ENCODE measurements at regions not wholly inside any gene's neighbourhood (a gene's known extent, or its start where the extent isn't known, plus 50 kb on each side); places are given as distances from the start of the nearest gene placed in this dataset.

GRCh38 chr2:222055328-222055727 is 243.5 kb downstream of the PAX3 start:
- FAIRE-seq = no peak

GRCh38 chr2:222054813-222055212 is 244.0 kb downstream of the PAX3 start:
- Histone ChIP-seq H3K9ac (ENCODE audit: control insufficient read depth, extremely low read depth, insufficient read depth, low read length) (no peak overlapping the region), H3K9me1 (ENCODE audit: control insufficient read depth, extremely low read depth, insufficient read depth, low read length) (no peaks in the 10 kb centered on the region), H3K27ac (ENCODE audit: control insufficient read depth, insufficient read depth, low read length) (no peak overlapping the region), H3K79me2 (ENCODE audit: control insufficient read depth, insufficient read depth, low read length) (no peaks in the 10 kb centered on the region), H3K4me1 (ENCODE audit: control insufficient read depth, extremely low read depth, insufficient read depth, low read length) (no peaks in the 10 kb centered on the region), H3K27me3 (ENCODE audit: control insufficient read depth, extremely low read depth, insufficient read depth, low read length) (peaks cover 17% of the 10 kb centered on the region), H3K4me2 (ENCODE audit: control insufficient read depth, extremely low read depth, insufficient read depth, low read depth, low read length) (no peak overlapping the region), H2AFZ (ENCODE audit: control insufficient read depth, low read length) (no peak overlapping the region), H3K9me3 (ENCODE audit: control insufficient read depth, low read depth, low read length) (no peaks in the 10 kb centered on the region), H3K4me3 (ENCODE audit: control insufficient read depth in 2 of 3, extremely low read depth in 1 of 3, insufficient read depth in 2 of 3, low read depth in 1 of 3, low read length in 3 of 3) (no peak overlapping the region), H3K36me3 (ENCODE audit: control insufficient read depth in 2 of 2, extremely low read depth in 1 of 2, insufficient read depth in 2 of 2, low read length in 2 of 2) (no peaks in the 10 kb centered on the region), H4K20me1 (ENCODE audit: control insufficient read depth, extremely low read depth, insufficient read depth, low read length) (no peaks in the 10 kb centered on the region)
- dilution Hi-C loops (cut with MboI; ENCODE audit: extremely low pct_ligation_motif_present, low sequenced_read_pairs) = no loop called here
- no peak for FAIRE-seq
- no peak for DNase-seq (ENCODE audit: low read depth, low spot score)
- TF ChIP-seq EZH2 (IDR thresholded peaks at IDR 0.05; ENCODE audit: low read length) (no peak), CTCF (optimal IDR thresholded peaks at IDR 0.05 in 1 of 3, IDR thresholded peaks at IDR 0.05 in 1 of 3, conservative IDR thresholded peaks at IDR 0.05 in 1 of 3; ENCODE audit: extremely low read depth in 1 of 3, insufficient read depth in 2 of 3, low read length in 3 of 3) (no peak)

More at GRCh38 chr2:222055328-222055727, 243.5 kb downstream of the PAX3 start:
- H3K79me2 ChIP-seq (ENCODE audit: control insufficient read depth, insufficient read depth, low read length) = no peaks in the 10 kb centered on the region
- no peaks in the 10 kb centered on the region for H3K9me1 ChIP-seq (ENCODE audit: control insufficient read depth, extremely low read depth, insufficient read depth, low read length)
- H3K9ac ChIP-seq (ENCODE audit: control insufficient read depth, extremely low read depth, insufficient read depth, low read length) = no peak overlapping the region
- no peak overlapping the region for H3K4me3 ChIP-seq (ENCODE audit: control insufficient read depth in 2 of 3, extremely low read depth in 1 of 3, insufficient read depth in 2 of 3, low read depth in 1 of 3, low read length in 3 of 3)
- peaks cover 17% of the 10 kb centered on the region for H3K27me3 ChIP-seq (ENCODE audit: control insufficient read depth, extremely low read depth, insufficient read depth, low read length)
- H3K4me2 ChIP-seq (ENCODE audit: control insufficient read depth, extremely low read depth, insufficient read depth, low read depth, low read length) = no peak overlapping the region
- H3K27ac ChIP-seq (ENCODE audit: control insufficient read depth, insufficient read depth, low read length) = no peak overlapping the region
- DNase-seq (ENCODE audit: low read depth, low spot score) = no peak
- TF ChIP-seq EZH2 (IDR thresholded peaks at IDR 0.05; ENCODE audit: low read length) (no peak), CTCF (optimal IDR thresholded peaks at IDR 0.05 in 1 of 3, IDR thresholded peaks at IDR 0.05 in 1 of 3, conservative IDR thresholded peaks at IDR 0.05 in 1 of 3; ENCODE audit: extremely low read depth in 1 of 3, insufficient read depth in 2 of 3, low read length in 3 of 3) (no peak)
- H3K9me3 ChIP-seq (ENCODE audit: control insufficient read depth, low read depth, low read length) = no peaks in the 10 kb centered on the region
- dilution Hi-C loops (cut with MboI; ENCODE audit: extremely low pct_ligation_motif_present, low sequenced_read_pairs) = no loop called here
- no peaks in the 10 kb centered on the region for H3K36me3 ChIP-seq (ENCODE audit: control insufficient read depth in 2 of 2, extremely low read depth in 1 of 2, insufficient read depth in 2 of 2, low read length in 2 of 2)
- H2AFZ ChIP-seq (ENCODE audit: control insufficient read depth, low read length) = no peak overlapping the region
- no peaks in the 10 kb centered on the region for H4K20me1 ChIP-seq (ENCODE audit: control insufficient read depth, extremely low read depth, insufficient read depth, low read length)
- no peaks in the 10 kb centered on the region for H3K4me1 ChIP-seq (ENCODE audit: control insufficient read depth, extremely low read depth, insufficient read depth, low read length)

Measured in keratinocyte (primary cell).